T-helper 22 cell (primary cell): ENCODE measurements at regions not wholly inside any gene's neighbourhood (a gene's known extent, or its start where the extent isn't known, plus 50 kb on each side); places are given as distances from the start of the nearest gene placed in this dataset.

ENCODE experiments used
- DNase-seq: peaks from one replicate; pipeline ENCODE4 v3.0.0-alpha.2; 2020; ENCODE audit warnings: low read depth

GRCh38 chr4:1495416-1496115, 89.3 kb upstream of the NKX1-1 start:
- no peak for DNase-seq

- no peak for DNase-seq
Measured at GRCh38 chr4:1494416-1495315, 88.4 kb upstream of the NKX1-1 start.

- no peak for DNase-seq
Measured at GRCh38 chr4:1493540-1494287, 87.5 kb upstream of the NKX1-1 start.

- no peak for DNase-seq
Measured at GRCh38 chr4:1492651-1493539, 86.7 kb upstream of the NKX1-1 start.

GRCh38 chr4:1492142-1492457, 85.9 kb upstream of the NKX1-1 start:
- DNase-seq: no peak

GRCh38 chr4:1491328-1492141, 85.3 kb upstream of the NKX1-1 start:
- no peak for DNase-seq

- DNase-seq: no peak
Measured at GRCh38 chr4:1490654-1491327, 84.5 kb upstream of the NKX1-1 start.

- no peak for DNase-seq
Measured at GRCh38 chr4:1490011-1490653, 83.9 kb upstream of the NKX1-1 start.

GRCh38 chr4:1489639-1489995, 83.4 kb upstream of the NKX1-1 start:
- DNase-seq: no peak

GRCh38 chr4:1488831-1489638, 82.8 kb upstream of the NKX1-1 start:
- no peak for DNase-seq

GRCh38 chr4:1488357-1488756, 82.1 kb upstream of the NKX1-1 start:
- DNase-seq: no peak

- DNase-seq: no peak
Measured at GRCh38 chr4:1487761-1488160, 81.5 kb upstream of the NKX1-1 start.

GRCh38 chr4:1487106-1487505, 80.9 kb upstream of the NKX1-1 start:
- DNase-seq: no peak

- no peak for DNase-seq
Measured at GRCh38 chr4:1485280-1485679, 79.0 kb upstream of the NKX1-1 start.

- DNase-seq: no peak
Measured at GRCh38 chr4:1480720-1481119, 74.5 kb upstream of the NKX1-1 start.

GRCh38 chr4:1479454-1479853, 73.2 kb upstream of the NKX1-1 start:
- DNase-seq: no peak

- DNase-seq: no peak
Measured at GRCh38 chr4:1478766-1479355, 72.6 kb upstream of the NKX1-1 start.

- no peak for DNase-seq
Measured at GRCh38 chr4:1477045-1477840, 71.0 kb upstream of the NKX1-1 start.
